HG03342 (cell line): ENCODE measurements at regions not wholly inside any gene's neighbourhood (a gene's known extent, or its start where the extent isn't known, plus 50 kb on each side); places are given as distances from the start of the nearest gene placed in this dataset.
"Not testable (repeated sequence)": the region's sequence is repeated elsewhere in the genome, so short reads cannot be mapped to it uniquely, and the experiment has no call there.

Experiments used
- ATAC-seq: cut with Tn5 transposase; IDR thresholded peaks from one replicate; pipeline ENCODE4 v1.9.1; 2021; ENCODE audit warnings: mild to moderate bottlenecking, moderate library complexity; ENCODE audit not compliant: unreplicated experiment

DNA sequence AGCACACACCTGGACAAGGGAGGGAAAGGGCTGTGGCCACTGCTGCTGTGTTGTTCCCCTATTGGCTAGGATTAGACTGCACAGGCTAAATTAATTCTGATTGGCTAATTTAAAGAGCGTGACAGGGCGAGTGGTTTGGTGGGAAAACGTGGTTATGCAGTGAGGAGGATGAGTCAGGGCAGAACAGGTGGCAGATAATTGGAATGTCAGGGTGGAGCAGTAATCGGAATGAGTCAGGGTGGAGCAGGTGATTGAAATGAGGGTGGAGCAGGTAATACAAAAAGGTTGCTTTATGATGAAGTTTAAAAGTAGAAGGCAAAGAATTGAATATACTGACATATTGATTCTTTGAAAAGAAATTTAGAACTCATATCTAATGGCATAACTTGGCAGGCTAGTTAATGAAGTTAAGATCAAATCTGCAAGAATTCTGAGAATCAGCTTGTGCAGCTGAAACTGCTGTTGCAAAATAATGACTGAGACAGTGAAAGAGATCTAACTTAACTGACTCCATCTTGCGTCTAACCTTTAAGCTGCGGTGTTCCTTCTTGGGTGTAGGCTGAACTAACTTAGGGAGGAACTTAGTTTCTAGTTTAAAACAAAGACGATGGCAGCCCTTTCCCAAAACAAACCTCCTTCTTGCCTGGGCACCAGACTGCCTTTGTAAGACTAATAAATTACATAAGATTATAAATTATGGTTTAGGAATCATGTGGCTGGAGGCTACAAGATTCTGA, 174.3 kb downstream of the UTP18 start:
- ATAC-seq, result no peak

DNA sequence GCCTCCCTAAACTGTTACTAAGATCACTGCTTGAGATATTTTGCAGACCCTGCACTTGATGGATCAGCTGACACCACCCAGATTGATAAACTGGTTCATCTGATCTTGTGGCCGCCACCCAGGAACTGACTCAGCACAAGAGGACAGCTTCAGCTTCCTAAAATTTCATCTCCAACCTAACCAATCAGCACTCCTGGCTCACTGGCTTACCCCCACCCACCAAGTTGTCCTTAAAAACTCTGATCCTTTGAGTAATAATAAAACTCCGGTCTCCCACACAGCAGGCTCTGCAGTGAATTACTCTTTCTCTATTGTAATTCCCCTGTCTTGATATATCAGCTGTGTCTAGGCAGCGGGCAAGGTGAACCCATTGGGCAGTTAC, 174.8 kb downstream of the UTP18 start:
- ATAC-seq, result no peak

DNA sequence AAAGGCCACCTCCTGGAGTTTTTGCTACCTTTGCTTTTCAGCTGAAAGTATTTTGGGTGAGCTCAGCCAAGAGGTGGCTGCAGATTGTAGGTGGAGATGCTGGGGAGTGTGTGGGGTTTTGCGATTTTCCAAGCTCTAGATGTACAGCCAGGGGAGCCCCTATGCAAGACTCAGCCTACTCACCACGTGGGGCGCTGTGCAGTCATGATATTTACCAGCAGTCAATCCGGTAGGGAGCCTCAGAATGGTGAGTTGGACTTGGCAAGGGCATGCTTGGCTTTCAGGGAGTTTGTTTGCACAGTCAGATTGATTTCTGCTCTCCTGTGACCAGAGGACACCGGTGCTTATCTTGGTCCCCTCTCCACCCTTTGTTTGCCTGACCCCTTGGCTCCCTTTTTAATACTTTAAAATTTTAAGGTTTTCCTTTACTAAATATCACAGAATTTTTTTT, 175.3 kb downstream of the UTP18 start:
- ATAC-seq, result peak; percentile 49

DNA sequence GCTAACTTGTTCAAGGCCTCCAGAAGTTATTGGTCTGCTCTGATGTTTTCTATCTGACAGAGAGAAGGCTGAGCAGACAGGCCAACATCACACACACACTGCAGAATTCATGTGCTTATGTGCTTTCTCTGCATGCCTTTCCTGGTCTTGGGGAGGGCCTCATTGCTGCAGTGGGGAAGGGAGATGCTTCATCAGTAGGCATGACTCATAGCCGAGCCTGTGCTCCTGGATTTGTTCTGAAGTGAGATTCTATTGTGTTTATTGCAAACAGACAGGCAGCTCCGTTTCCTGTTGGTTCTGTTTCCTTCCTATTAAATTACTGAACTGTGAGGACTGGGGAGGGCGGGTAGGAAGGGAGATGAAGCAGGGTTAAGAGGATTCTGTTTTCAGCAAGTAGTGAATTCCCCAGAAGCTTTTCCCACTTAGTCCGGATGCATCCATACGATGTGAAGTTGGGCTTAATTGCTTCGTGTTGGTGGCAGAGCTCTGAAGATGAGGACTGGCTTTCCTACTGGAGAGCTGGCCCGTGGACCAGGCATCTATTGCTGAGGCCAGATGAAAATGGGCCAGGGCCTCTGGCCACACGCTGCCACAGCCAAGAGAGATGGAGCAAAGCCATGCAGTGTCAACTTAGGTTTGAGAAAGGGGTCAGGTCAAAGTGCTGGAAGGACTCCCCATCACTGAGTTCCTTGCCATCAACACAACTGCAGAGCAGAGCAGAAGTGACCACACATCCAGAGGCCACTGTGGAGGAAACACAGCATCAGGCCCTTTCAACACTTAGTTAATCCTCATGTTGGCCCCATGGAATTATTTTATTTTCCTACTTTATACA, 179.3 kb downstream of the UTP18 start:
- no peak for ATAC-seq

DNA sequence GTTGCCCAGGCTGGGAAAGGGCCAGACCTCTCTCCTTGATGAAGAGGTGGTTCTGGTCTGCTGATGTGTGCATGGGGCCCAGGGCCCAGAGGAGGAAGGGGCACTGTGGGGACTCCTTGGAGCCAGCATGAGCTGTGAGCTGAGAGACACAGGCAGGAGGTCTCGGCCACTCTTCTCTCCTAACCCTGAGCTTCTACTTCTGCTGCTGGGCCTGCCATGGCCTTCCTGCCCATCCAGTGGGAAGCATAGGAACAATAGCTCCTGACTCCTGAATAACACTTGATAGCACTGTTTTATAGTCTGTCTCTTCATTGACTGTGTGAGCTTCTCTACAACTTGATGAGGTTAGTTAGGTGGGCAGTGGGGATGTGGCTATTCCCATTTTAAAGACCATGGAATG, 181.1 kb downstream of the UTP18 start:
- no peak for ATAC-seq

DNA sequence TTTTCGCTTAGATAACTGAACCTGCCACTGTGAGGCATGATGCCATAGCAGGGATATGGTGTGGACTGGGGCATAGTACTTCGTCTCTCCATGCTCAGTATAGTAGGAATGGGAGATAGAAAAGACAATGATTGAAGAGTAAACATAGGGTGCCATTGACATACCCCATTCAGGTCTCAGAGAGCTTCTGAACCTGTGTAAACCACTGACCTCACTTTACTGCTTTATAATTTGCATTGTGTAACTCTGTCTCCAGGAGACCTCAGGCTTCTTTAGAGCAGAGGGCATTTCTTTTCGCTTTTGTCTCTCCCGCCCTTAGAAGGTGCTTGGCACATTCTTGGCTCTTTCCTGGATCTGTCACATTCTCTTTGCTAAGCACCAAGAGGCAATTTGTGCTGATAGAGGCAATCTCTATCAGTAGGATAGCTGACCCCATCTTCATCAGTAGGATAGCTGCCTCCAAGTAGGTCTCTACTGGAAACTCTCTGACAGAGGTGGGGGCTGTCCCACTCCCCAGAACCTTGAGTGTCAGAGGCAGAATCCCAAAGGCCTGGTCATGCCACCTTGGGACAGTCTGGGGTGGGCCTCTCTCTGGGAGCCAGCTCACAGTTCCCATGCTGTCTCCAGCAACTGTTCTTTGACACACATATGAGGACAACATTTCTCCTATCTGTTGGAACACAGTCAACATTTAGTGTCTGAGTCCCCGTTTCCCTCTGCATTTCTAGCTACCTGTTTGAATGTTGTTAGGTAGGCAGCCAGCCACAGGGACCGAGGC, 181.9 kb downstream of the UTP18 start:
- ATAC-seq, result no peak

DNA sequence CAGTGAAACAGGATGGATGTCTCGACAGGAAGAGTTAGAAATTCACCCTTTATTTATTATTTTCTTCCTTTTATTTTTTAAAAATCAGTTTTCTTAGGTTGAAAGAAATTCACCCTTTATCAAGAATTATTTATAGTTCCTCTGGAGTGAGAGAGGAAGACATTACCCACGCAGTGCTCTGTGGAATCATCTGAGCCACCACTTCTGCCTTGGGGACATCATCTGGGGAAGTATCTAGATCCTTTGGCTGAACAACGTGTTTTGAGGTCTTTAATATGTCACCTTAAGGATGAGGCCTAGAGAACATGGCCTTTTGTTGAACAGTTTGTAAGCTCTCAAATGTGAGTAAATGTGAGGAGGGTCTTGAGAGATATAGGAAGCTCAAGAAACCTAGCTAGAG, 183.3 kb downstream of the UTP18 start:
- ATAC-seq, result no peak

DNA sequence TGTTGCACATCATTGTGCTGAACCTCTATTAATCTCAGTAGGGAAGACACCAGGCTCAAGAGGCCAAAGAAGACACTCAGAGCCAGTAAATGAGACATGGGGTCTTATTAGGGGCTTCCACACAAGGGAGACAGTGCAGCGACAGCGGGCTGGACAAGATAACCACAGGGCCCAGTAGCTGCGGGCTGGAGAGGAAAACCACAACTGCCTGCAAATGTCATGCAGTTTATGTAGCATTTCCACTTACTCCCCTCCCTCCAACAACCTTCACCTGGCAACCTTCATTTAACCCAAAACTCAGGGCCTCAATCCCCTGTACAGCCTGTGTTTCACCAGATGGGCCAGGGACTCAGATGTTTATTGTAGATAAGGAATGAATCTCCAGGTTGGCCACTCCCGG, 185.6 kb downstream of the UTP18 start:
- ATAC-seq, result no peak

DNA sequence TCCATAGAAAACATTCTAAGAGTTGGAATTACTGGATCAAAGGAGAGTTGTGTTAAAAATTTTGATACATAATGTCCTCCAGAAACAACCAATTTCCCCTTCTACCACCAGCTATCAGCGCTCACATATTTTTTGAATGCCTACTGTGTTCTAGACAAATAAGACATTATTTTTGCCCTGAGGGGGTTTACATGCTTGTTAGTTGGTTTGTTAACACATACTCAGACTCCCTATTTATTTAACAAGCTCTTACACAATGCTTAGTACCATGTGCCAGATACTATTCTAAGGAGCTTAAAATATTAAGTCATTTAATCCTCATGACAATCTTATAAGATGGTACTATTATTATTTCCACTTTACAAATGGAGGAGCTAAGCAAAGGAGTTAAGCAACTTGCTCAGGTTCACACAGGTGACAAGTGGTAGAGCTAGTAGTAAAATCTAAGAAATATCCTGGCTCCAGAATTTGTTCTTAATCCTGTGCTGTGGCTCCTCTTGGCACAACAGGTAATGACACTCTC, 194.2 kb downstream of the UTP18 start:
- no peak for ATAC-seq

DNA sequence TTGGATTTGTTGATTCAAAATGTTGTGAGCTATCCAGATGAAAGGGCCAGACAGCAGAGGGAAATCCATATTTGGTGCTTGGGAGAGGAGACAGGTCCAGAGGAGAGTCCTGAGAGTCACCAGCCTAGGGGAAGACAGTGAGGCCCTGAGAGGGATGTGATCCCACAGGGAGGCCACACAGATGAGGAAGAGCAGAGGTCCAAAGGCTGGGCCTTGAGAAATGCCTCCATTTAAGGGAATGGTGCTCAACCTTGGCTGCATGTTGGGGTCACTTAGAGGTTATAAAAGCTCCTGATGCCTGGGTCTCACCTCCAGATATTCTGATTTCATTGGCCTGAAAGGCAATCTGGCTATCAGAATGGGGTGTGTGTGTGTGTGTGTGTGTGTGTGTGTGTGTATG, 194.9 kb downstream of the UTP18 start:
- no peak for ATAC-seq

DNA sequence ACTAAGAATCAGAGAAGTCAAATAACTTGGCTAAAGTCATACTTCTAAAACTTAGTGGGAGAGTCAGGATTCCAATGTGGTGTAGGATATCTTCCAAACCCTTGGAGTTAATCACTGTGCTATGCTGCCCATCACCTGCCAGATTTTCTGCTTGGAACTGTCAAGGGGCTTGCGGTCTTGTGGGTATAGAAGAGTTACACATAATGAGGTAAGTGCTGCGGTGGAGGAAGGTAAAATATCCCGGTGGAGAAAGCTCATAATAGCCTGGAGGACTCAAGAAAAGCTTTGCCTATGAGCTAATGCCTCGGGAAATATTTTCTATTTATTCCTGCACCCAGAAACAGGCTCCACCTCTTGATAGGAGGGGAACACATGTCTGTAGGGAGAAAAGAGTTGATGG, 195.6 kb downstream of the UTP18 start:
- ATAC-seq, result no peak

DNA sequence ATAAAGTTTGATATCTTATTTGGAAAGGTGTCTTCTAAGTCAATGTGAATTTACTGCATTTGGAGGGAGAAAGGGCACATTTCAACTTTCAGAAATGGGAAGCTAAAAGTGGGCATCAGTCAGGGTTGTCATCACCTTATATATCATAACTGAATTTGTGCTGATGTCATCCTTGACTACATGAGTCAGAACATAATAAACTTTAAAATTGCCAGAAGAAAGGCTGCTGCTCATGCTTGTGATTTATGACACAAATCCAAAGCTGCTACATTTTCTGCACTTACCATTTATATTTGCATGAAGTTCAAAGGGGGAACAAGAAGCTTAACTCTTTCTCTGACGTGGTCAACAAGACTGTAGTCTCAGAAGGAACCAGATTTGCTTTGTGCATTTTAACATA, 196.6 kb downstream of the UTP18 start:
- ATAC-seq, result no peak

DNA sequence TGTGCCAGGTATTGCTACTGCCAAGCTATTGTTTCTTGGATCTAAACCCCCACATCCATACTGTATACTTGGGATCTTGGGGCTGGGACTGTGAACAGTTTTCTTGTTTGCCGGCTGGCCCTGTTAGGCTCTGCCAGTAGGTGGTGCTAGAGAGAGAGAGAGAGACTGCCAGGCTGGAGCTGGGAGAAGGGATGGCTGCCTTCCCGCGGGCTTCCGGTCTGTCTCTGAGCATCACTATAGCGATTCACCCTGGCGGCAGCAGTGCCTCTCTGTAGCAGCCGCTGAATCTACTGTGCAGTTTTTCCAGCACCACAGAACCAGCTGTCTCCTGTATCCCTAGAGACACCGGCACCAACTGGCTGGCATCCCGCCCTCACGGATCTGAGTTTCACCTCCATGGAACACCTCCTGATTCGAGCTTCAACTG, 201.2 kb downstream of the UTP18 start:
- ATAC-seq, result peak; percentile 88

DNA sequence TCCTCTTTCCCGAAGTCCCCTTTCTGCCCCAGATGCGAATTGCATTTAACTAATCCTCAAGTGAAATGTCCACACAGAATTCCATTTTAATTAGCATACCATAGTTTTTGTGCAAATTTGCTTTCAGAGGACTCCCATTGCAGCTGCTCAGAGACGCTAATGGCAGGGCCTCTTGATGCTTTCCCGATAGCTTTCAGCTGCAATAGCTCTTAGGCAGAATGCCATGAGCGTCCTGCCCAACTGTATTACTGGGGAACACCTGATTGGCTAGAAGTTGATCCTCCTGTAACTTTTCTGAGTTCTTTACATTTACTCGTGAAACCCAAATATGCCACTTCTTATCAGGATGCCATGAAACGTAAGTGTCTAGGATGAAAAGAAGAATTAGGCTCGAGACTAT, 203.0 kb downstream of the UTP18 start:
- ATAC-seq, result no peak

DNA sequence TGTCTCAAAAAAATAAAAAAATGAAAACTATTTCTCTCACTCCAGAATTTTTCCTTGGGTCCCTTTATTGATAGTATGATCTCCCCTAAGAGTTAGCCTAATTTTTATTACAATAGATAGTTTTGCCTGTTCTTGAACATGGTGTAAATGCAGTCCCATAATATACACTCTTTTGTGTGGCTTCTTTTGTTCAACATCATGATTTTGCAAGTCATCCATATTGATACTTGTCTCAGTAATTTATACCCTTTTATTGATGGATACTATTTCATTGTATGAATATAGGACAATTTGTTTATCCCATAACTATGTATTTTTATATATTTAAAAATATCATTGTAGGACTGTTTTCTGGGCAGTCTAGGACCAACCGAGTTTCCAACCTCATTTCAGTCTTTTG, 207.0 kb downstream of the UTP18 start:
- ATAC-seq, result no peak

DNA sequence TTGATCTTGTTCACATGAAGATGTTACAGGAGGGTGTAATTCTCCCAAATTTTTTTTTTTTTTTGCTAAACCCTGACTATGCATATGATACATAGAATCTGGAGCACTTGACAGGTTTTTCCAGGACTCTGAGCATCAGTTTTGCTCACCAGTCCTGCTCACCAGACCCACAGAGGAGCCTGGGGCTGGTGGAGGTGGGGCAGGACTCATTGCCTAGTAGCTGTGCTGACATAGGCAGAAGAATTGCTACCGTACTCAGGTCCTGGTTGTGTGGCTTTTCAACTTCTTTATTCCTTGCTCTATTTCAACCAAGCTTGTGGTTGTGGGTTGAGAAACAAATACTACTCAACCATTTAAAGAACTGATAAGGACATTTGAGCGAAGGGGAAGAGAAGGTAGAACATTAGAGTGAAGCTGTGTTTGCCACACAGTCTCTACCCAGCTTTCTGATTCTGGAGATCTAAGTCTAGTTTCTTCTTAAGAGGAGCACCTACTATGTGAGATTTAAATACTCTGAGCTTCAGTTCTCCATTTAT, 212.4 kb downstream of the UTP18 start:
- ATAC-seq, result no peak

DNA sequence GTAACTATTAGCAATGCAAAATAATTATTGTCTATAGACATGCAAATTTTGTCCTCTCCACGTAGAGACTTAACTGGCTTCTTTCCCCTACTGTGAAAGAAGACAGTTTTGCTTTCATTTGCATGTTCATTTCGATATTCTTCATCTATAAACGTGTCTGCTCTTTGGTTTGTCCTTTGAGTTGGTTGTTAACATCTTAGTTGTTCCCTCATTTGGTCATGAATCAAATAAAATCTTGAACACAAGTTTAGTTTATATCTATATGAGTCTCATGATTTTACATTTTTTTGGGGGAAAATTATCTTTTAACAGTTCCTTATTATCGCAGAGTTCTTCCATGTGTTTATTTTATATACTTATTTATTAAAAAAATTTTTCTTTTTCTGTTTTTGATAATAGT, 214.4 kb downstream of the UTP18 start:
- no peak for ATAC-seq

DNA sequence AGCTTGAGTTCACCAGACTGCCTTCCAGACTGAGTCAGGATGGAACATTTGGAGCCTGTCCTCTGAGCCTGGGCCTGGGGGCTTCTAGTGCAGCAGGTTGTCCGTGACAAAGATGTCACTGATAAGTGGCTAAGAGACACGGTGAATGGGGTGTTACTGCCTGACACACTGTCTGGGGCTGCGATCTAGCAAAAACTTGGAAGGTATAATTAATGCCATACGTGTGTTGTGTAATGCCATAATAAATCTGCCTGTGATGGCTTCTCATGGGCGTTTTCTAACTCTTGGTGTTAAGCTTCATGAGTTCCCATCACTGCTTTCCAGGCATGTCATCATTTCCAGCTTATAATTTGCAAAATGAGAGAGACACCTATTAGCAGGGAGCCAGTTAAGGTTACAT, 215.4 kb downstream of the UTP18 start:
- ATAC-seq, result no peak

DNA sequence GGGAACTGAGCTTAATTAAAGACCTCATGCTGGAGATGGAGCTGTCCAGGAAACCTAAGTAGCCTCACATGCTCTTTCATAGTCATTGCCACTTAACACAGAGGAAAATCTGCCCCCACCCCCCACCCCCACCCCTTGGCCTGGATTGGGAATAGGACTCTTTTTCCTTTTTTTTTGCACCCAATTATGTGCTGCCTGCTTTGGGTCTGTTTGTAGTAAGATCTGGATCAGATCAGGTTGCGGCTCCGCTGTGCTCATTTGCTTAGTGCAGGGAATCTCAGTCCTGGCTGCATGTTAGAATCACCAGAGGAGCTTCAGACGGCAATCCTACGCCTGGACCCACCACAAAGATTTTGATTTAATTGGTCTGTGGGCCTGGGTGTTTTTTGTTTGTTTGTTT, 219.0 kb downstream of the UTP18 start:
- no peak for ATAC-seq

DNA sequence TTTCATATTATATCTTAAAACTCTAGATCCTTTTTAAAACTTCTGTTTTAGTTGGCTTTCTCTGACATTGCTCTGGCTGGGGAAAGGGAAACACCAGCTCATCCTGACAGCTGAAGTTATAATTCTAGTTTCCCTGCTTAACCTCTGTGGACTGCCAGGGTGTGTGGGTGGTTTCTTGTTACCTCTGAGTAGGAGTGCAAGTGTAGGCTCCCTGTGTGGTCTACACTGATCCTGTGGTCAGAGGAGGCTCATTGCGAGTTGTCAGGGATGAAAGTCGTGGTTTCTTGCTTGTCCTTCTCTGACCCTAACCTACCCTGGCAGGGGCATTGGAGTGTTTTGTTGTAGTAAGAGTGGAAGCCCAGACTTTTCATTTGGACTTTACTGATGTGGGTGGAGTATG, 221.0 kb downstream of the UTP18 start:
- ATAC-seq, result no peak

DNA sequence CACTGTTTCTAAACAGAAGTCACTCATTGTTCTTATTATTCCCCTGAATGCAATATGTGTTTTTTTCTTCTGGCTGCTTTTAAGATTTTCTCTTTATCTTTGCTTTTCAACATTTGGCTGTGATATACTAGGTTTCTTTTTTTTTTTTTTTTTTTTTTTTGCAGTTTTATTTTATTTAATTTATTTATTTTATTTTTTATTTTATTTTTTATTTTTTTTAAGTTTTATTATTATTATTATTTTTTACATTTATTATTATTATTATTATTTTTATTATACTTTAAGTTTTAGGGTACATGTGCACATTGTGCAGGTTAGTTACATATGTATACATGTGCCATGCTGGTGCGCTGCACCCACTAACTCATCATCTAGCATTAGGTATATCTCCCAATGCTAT, 221.9 kb downstream of the UTP18 start:
- not testable (repeated sequence) for ATAC-seq
